ENCODE measurements at regions not wholly inside any gene's neighbourhood (a gene's known extent, or its start where the extent isn't known, plus 50 kb on each side); places are given as distances from the start of the nearest gene placed in this dataset.
"Not testable (repeated sequence)": the region's sequence is repeated elsewhere in the genome, so short reads cannot be mapped to it uniquely, and the experiment has no call there.

DNA sequence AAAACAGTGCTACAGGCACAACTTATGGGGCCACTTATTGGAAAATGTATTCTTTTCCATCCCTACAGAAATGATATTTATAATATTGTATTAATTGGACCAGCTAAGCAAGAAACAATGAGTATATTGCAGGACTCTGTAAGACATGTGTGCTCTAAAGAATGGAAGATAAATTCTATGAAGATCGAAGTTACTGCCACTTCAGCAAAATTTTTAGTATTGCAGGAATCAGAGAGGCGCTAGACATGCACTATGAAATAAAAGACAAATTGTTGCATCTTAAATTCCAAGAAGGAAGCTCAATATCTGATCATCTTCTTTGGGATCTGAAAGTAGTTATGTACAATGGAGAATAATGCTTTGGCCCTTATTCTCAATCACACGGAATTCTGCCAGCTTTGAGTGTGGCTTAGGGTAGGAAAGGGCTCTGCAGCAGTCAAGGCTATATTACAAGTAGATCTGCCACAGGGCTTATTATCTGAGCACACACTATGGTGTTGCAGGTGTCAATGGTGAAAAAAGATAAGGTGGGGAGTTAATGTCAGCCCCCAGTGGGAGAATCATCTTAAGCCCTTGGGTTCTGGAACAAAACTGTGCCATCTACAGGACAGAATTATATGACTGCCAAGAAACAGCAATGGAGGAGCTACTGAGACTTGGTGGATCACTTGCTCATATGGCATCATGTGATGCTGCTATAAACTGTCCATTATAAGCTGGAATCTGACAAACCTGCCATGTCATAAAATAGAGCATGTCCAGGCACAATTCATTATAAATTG is 334.0 kb upstream of the NDST3 start:
- DNase-seq: no peak

DNA sequence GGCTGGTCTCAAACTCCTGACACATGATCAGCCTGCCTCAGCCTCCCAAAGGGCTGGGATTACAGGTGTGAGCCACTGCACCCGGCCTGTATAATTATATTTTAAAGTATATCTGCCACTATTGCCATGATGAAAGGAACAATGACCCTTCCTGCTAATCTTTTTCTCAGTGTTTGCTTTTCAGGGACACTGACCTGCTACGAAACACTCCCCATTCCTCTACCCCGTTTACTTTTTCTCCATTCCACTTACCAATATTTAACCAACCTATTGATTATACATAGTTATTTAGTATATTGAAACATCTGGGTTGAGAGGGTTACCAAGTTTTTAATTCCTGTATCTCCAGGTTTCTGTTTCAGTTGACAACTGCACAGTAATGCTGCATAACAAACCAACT is 331.9 kb upstream of the NDST3 start:
- no peak for DNase-seq

DNA sequence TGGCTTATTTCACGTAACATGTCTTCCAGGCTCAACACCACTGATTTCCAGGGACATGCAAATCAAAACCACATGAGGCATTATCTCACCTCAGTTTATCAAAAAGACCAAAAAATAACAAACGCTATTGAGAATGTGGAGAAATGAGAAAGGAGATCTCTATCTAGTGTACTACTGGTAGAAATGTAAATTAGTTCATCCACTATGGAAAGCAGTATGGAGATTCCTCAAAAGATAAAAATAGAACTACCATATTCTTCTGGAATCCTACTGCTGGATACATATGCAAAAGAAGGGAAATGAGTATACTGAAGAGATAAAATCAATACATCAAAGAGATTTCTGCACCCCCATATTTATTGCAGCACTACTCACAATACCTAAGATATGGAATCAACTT is 329.6 kb upstream of the NDST3 start:
- no peak for DNase-seq

DNA sequence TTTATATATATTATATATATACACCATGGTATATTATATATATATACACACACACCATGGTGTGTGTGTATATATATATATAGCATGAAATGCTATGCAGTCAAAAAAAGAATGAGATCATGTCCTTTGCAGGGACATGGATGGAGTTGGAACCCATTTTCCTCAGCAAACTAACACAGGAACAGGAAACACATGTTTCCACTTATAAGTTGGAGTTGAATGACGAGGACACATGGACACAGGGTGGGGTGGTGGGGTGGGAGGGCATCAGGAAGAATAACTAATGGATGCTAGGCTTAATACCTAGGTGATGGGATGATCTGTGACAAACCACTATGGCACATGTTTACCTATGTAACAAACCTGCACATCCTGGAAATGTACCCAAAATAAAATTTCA is 293.6 kb upstream of the NDST3 start:
- no peak for DNase-seq

DNA sequence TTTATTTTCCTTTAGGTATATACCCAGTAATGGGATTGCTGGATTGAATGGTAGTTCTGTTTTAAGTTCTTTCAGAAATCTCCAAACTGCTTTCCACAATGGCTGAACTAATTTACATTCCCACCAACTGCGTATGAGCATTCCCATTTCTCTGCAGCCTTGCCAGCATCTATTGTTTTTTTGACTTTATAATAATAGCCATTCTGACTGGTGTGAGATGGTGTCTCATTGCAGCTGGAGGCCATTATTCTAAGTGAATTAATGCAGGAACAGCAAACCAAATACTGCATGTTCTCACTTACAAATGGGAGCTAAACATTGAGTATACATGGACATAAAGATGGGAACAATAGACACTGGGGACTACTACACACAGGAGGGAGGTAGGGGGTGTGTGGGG is 288.9 kb upstream of the NDST3 start:
- not testable (repeated sequence) for DNase-seq

DNA sequence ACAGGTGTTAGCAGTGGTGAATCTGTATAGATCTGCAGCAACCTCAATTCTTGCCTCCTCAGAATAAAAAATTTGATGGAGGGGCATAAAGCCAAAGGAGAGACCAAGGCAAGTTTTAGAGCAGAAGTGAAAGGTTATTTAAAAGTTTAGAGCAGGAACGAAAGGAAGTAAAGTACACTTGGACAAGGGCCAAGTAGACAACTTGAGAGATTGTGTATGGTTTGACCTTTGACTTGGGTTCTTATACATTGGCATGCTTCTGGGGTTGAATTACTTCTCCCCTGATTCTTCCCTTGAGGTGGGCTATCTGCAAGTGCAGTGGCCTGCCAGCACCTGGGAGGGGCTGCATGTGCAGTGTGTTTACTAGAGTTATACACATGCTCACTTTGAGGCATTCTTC is 278.8 kb upstream of the NDST3 start:
- DNase-seq: no peak

DNA sequence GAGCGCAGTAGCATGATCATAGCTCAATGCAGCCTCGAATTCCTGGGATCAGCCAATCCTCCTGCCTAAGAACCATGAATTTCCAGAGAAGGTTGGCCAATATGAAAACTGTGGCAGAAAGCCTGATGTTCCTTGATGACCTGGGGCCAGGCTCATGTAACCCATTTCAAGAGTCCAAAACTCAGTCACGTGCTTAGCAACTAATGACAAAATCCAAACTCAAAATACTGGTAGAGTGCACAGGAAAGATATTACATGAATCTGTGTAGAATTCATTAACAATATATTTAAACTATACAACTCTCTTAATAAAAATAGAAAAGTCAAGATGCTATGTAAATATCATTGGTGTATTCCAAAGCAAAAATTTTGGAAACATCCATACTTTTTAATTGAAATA is 265.7 kb upstream of the NDST3 start:
- no peak for DNase-seq

DNA sequence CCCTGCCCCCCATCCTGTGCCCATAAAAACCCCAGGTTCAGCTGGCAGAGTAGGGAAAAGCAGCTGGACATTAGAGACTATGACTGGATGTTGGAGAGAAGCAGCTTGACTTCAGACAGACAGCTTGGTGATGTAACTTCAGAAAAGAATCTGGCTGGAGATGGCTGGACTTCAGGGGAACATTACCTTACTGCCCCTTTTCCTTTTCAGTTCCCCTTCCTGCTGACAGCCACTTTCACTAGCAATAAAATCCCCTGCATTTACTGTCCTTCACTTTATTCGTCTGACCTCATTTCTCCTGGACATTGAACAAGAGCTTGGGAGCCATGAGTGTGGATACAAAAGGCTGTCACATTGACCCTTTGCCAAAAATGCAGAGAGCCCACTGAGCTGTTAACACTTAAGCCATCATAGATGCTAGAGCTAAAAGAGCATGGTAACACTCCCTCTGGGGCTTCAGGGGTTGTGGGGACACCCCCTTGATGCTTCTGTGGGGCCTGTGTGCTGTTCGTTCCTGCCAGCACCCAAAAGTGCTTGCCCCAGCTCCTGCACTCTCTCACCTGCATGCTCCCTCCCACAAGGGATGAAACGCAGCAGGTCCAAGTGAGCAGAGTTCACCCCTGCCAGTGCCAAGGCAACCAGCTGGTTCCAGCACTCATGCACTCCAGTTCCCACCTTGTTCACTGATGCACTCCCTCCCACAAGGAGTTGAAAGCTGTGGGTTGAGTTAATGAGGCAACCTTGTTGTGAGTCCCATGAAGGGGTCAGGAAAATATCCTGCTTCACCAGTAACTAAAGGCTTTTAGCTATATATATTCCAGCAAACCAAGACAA is 263.8 kb upstream of the NDST3 start:
- DNase-seq: no peak

DNA sequence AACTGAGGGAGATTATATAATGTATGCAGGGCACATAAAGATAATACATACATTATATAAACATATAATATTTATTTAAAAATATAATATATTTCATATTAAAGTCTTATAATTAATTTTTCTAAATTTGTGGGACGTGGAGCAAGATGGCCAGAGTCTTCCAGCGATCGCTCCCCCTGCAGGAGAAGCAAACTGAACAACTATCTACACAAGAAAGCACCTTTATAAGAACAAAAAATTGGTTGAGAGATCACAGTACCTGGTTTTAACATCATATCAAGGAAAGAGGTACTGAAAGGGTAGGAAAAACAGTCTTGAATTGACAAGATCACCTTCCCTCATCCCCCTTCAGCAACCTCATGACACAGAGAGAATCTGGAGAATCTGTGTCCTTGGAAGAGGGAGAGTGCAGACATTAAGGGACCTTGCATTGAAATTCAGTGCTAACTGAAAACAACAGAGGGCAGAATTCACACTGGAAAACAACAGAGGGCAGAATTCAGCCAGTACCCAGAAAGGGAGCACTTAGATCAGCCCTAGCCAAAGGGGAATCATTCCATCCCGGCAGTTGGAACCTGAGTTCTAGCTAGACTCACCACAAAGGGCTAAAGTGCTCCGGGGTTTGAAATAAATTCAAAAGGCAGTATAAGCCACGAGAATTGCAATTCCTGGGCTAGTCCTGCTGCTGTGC is 262.5 kb upstream of the NDST3 start:
- no peak for DNase-seq

DNA sequence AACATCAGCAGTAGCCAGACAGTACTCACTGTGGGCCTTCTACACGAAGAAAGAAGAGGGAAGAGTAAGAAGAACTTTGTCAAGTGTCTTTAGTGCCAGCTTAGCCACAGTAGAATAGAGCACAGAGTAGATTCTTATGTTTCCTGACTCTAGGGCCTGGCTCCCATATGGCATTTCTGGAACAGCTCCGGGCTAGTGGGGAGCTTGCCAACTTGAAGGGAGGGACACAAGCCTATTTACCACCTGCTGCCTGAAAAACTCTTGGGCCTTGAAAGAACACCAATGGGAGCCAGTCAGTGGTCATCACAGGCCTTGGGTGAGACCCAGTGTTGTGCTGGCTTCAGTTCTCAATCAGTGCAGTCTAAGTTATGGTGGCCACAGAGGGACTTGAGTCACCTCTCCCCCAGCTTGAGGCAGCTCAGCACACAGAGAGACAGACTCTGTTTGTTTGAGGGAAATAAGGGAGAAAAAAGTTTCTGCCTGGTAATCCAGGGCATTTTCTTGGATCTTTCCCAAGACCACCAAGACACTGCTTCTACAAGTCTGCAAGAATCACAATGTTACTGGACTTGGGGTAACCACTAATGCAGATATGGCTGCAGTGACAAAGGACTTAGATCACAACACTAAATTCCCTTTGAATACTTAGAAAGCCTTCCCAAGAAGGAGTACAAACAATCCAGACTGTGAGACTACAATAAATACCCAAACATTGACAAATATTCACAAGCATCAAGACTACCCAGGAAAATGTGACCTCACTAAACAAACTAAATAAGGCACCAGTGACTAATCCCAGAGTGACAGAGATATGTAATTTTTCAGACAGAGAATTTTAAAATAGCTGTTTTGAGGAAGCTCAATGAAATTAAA is 261.0 kb upstream of the NDST3 start:
- DNase-seq: no peak

DNA sequence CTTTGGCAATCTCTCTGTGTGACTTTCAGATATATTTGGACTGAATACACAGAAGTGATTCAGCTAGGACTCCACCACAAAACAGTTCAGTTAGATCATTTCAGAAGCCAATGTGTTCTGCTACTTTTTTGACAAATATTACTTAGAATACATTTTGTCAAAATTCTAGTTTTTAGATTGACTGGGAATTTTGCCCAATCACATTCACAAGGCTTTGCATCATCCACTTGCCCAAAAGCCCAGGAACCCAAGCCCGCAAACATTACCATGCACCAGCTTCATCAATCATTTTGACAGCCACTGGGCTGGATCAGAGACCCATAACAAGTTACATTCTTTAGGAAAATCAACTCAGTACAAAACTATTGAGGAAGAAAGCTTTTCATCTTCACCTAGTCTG is 256.6 kb upstream of the NDST3 start:
- no peak for DNase-seq

DNA sequence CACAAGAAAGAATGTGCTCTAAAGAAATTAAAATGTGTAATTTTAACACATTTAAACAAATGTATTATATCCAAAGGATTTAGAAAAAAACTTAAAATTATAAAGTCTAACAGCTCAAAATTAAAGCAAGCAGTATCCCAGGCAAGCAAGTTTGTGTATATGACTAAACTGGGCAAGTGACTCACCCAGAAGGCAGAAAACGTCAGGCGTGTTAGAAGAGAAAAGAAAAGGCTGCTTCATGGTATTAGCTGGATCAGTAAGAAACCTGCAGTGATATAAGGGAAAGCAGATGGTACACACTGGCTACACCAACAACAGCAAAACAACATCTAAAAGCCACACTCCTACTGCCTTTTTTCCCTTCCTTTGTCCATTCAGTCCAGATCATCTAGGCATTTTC is 250.6 kb upstream of the NDST3 start:
- DNase-seq: no peak

DNA sequence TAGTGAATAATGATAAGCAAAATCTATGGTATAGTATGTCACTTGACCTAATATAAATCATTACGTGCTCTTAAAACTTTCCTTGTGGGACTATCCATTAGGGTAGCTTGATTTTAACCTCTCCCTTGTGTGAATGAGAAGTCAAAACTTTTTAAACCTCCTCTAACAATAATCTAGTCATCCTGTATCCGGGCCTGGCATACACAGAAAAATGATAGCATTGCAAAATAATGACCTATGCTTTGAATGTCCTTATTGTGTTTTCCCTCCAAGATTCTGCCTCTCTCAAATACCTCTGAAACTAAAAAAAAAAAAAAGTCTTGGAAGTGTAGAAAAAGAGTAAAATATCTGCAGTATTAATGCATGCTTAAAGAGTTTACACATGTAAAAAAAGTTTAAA is 250.0 kb upstream of the NDST3 start:
- DNase-seq: no peak

DNA sequence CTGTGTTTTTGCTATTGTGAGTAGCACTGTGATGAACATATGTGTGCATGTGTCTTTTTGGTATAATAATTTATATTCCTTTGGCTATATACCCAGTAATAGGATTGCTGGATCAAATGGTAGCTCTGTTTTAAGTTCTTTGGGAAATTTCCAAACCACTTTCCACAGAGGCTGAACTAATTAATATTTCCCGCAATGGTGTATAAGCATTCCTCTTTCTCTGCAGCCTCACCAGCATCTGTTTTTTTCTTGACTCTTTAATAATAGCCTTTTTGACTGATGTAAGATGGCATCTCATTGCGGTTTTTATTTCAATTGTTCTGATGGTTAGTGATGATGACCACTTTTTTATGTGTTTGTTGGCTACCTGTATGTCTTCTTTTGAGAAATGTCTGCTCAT is 247.7 kb upstream of the NDST3 start:
- no peak for DNase-seq

DNA sequence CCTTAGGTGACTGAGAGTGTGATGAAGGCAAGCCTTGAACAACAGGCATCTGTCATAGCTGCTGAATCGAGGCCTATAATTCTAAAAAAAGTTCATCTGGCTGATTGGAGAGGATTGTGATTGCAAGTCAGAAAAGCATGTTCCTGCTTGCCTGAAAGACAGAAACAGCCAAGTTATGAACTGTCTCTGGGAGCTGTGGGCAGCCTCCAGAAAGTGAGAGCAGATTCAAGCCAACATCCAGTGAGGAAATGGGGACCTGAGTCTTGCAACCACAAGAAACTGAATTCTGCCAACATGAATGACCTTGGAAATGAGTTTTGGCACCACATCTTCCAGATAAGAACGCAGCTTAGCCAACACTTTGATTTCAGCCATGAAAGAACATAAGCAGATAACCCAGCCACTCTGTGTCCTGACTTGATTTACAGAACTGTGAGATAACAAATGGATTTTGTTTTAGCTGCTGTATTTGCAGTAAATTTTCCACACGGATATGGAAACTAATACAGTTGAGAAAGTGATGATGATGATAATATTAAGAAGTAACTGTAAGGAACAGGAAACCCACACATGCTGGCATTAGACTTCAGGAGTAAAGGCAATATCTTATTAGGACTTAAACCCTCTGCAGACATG is 240.3 kb upstream of the NDST3 start:
- DNase-seq: no peak

DNA sequence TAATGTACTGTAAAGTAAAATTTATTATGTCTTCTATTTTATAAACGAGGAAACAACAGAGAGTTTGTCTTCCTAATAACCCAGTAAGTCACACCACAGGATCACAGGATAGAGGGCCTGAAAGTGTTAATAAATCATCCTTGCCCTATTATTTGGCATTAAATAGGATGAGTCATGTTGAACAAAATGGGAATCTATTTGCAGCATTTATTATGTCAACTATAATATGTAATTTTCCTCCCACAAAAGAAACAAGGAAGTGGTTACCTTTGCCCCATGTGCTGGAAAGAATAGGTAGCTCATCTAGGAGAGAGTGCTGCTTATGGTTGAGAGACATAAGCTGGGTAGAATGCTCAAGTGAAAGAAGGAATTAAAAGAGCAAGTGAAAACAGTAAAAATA is 237.6 kb upstream of the NDST3 start:
- DNase-seq: no peak

DNA sequence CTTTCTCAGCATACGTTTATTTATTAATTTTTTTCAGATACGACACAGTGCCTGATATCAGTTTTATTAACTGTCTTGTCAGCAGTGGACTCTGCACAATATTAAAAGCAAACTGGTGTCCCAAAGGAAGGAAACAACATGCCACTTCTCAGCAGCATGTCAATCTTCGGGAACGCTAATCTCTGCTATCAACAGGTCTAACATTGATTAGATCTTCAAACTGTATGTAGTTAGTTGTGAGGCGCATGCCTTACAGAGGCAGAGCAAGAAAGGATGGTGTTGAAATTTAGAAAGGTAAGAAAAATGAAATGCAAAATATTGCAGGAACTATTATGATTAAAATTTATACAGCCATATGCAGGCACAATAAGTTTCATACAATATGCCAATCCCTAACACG is 233.7 kb upstream of the NDST3 start:
- no peak for DNase-seq

DNA sequence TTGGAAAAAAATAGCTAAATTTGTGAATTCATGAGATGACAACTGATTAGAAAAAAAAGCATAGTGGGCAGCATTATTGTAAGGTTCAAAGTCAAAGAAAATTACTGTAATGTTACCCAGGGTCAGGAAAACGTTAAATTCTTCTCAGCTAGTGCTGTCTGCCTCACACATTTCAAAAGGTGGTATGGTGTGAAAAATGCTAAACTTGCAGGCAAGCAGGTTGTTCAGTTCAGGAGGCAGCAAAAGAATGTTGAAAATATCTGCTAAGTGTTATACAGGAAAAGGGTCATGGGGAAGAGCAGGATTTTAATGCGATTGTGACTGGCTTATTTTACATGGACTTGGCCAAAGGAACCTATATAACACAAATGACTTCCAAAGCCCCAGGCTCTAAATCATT is 232.5 kb upstream of the NDST3 start:
- DNase-seq: no peak

DNA sequence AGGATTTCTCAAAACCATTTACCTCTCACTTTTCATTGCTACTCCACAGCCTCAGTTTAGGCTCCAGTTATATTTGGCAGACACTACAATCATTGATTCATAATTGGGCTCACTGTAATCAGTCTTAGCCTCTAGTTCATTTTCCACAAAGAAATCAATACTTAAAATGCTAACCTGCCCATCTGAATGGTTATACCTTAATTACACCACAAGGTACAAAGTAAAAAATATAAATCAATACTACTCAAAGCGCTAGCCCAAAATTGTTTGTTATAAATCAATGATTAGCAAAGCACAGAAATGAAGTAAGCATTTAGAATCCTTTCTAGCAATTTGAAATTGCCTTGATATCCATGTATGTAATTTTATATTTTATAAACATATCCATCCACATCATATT is 222.6 kb upstream of the NDST3 start:
- DNase-seq: no peak

DNA sequence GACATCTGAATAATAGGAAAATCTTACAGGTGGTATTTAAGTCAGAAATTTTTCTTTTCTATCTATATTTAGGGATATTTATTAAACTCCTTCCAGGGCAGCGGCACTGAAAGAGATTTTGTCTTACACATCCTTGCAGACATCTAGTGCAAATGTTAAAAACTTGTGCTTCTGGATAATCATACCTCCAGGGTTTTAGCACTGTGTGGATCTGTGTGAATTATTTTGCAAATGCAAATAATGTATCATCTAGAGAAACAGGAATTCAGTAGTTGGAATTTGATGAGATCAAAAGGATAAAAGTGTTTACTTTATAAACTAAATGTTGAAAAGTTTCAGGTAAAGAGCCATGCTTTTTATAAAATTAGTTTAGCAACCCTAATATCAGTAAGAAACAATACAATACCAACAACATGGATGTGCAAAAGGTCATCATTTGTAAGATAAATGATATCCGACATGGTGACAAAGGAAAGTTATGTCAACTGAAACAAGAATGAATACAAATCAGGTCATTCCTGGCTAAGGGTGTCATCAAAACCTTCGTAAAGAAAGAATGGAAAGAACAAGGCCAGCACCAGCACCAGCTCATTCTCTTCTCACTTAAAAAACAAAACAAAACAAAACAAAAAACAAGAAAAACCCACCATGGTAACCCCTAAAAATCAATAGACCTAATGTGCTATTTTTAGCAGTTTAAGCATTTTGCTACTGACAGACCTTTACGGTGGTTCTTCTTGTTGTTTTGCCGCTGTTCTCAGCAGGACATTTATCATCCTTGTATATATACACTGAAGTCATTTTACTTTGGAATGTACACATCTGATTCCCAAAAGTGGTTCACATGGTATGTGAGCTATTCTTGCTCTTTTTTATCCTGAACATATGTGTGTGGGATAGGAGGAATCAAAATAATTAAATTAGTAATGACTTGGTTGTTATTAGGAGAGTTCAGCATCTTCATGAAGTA is 219.7 kb upstream of the NDST3 start:
- DNase-seq: no peak

DNA sequence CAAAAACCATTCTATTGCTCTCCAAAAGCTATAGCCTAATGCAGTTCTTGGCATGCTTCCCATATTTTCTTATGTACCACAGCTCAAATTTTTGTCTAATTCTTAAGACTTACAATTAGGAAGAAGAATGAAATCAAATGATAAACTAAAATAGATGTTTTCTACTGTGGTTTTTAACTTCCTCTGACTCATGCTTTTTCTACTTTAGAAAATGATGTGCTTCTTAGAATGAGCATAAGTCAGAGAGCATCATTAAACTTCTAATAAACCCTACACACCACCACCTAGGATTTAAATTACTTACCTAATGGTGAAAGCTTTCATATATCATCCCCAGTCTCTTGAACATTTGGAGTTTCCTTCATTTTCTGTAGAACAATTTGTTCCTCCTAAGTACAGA is 217.0 kb upstream of the NDST3 start:
- no peak for DNase-seq

Measured in activated effector memory CD4-positive, alpha-beta T cell treated with anti-CD3 and anti-CD28 coated beads, Interleukin-2, amount 50 U/mL, for 16 hours (primary cell).